ENCODE measurements at regions not wholly inside any gene's neighbourhood (a gene's known extent, or its start where the extent isn't known, plus 50 kb on each side); places are given as distances from the start of the nearest gene placed in this dataset.

- TF ChIP-seq FOXA1 (IDR thresholded peaks at IDR 0.05), result no peak
- no peak for TF ChIP-seq TARDBP (IDR thresholded peaks at IDR 0.05)
- TF ChIP-seq SP1 (IDR thresholded peaks at IDR 0.05), result no peak
- TF ChIP-seq SUZ12 (IDR thresholded peaks at IDR 0.05), result no peak
- no peak for TF ChIP-seq FOXM1 (IDR thresholded peaks at IDR 0.05; ENCODE audit: borderline replicate concordance)
- TF ChIP-seq BHLHE40 (IDR thresholded peaks at IDR 0.05; ENCODE audit: borderline replicate concordance), result no peak
These were observed 323.1 kb upstream of the TNP1 start for GRCh38 chr2:217182926-217183325.

Data from HEK293T (cell line).